Mesendoderm (in vitro differentiated cells): ENCODE measurements at regions not wholly inside any gene's neighbourhood (a gene's known extent, or its start where the extent isn't known, plus 50 kb on each side); places are given as distances from the start of the nearest gene placed in this dataset.
"Not testable (repeated sequence)": the region's sequence is repeated elsewhere in the genome, so short reads cannot be mapped to it uniquely, and the experiment has no call there.

ENCODE experiments used
- DNase-seq: peaks from one replicate; pipeline ENCODE4 v3.0.0; 2013
- H2AK5ac ChIP-seq: 2 replicates; pipeline ENCODE4 v1.6.1; 2013; ENCODE audit warnings: low read length, inconsistent platforms
- H2BK120ac ChIP-seq: 2 replicates; pipeline ENCODE4 v1.6.1; 2013; ENCODE audit warnings: low read depth, mild to moderate bottlenecking, low read length, moderate library complexity, mixed read lengths
- H2BK15ac ChIP-seq: replicated peaks from 2 replicates; pipeline ENCODE4 v1.6.1; 2013; ENCODE audit warnings: low read depth, mild to moderate bottlenecking, moderate library complexity
- H2BK5ac ChIP-seq: 2 replicates; pipeline ENCODE4 v1.6.1; 2013; ENCODE audit warnings: low read length, inconsistent platforms
- H3K18ac ChIP-seq: 2 replicates; pipeline ENCODE4 v1.6.1; 2013; ENCODE audit warnings: mild to moderate bottlenecking, low read length, mixed read lengths
- H3K23ac ChIP-seq: one replicate; pipeline ENCODE4 v1.6.1; 2013; ENCODE audit warnings: low read length
- H3K27ac ChIP-seq: 2 replicates; pipeline ENCODE4 v1.5.1; 2013; ENCODE audit warnings: low read depth, mild to moderate bottlenecking, inconsistent platforms, low read length, moderate library complexity
- H3K27me3 ChIP-seq: 2 replicates; pipeline ENCODE4 v1.6.1; 2013; ENCODE audit warnings: low read length, control low read depth, mild to moderate bottlenecking, inconsistent platforms; ENCODE audit not compliant: insufficient read depth, poor library complexity
- H3K36me3 ChIP-seq: 2 replicates; pipeline ENCODE4 v1.6.1; 2013; ENCODE audit warnings: low read length, inconsistent platforms; ENCODE audit not compliant: control insufficient read depth, insufficient read depth
- H3K4ac ChIP-seq: one replicate; pipeline ENCODE4 v1.6.1; 2013; ENCODE audit warnings: low read depth, mild to moderate bottlenecking, low read length, moderate library complexity
- H3K4me1 ChIP-seq: 2 replicates; pipeline ENCODE4 v1.6.1; 2013; ENCODE audit warnings: low read depth, low read length, inconsistent platforms; ENCODE audit not compliant: control insufficient read depth
- H3K4me2 ChIP-seq: 2 replicates; pipeline ENCODE4 v1.6.1; 2013; ENCODE audit warnings: low read length
- H3K4me3 ChIP-seq: 2 replicates; pipeline ENCODE4 v1.5.1; 2013; ENCODE audit warnings: mild to moderate bottlenecking, low read length
- H3K56ac ChIP-seq: one replicate; pipeline ENCODE4 v1.6.1; 2013; ENCODE audit warnings: low read length
- H3K79me1 ChIP-seq: 2 replicates; pipeline ENCODE4 v1.6.1; 2013; ENCODE audit warnings: low read length, inconsistent platforms
- H3K79me2 ChIP-seq: 2 replicates; pipeline ENCODE4 v1.6.1; 2013; ENCODE audit warnings: mild to moderate bottlenecking, low read length; ENCODE audit not compliant: control insufficient read depth, insufficient read depth
- H3K9ac ChIP-seq: 2 replicates; pipeline ENCODE4 v1.6.1; 2013; ENCODE audit warnings: low read length, inconsistent platforms
- H4K5ac ChIP-seq: one replicate; pipeline ENCODE4 v1.6.1; 2013; ENCODE audit warnings: low read length
- H4K8ac ChIP-seq: one replicate; pipeline ENCODE4 v1.6.1; 2013; ENCODE audit warnings: low read depth, mild to moderate bottlenecking, control low read depth, low read length, moderate library complexity
- WGBS: extraction: QIAGEN DNeasy Blood & Tissue Kit; methylation state at CpG from one replicate; pipeline ENCODE4 v1.1.7; 2013; ENCODE audit warnings: low lambda C conversion rate, missing lambda C conversion rate; ENCODE audit not compliant: insufficient coverage; ENCODE audit errors: extremely low coverage; 5-methylcytosine and 5-hydroxymethylcytosine counted together

GRCh38 chr14:83709116-83709515, 1820.8 kb upstream of the FLRT2 start:
- Histone ChIP-seq H2AK5ac (no peak overlapping the region), H3K79me2 (no peaks in the 10 kb centered on the region), H4K8ac (no peak overlapping the region), H3K56ac (no peak overlapping the region), H3K27me3 (no peaks in the 10 kb centered on the region), H3K79me1 (no peaks in the 10 kb centered on the region), H3K4me3 (no peak overlapping the region), H3K23ac (no peak overlapping the region), H2BK5ac (no peak overlapping the region), H3K4me2 (no peak overlapping the region), H3K18ac (no peak overlapping the region), H3K4ac (no peak overlapping the region), H2BK120ac (no peak overlapping the region), H3K4me1 (no peaks in the 10 kb centered on the region), H3K36me3 (no peaks in the 10 kb centered on the region), H2BK15ac (no peak overlapping the region), H4K5ac (no peak overlapping the region), H3K27ac (no peak overlapping the region), H3K9ac (no peak overlapping the region)
- no peak for DNase-seq

DNA sequence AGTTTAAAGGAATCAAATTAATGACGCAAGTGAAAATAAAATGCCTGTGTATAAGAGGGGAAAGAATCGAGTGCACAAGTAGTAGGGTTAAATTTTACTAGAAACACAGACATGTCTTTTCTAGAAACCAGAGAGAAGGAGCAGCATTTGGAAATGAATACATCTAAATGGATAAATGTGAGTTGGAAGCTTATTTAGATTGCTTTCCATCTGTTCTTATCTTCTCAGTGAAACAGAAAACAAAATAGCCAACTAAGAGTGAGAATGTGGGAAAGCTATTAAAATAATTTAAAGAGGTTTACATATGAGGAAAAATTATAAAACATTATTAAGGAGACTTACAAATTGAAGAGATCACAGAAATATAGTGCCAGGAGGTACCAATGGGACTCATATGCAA, 1818.9 kb upstream of the FLRT2 start:
- H4K5ac ChIP-seq, result no peak overlapping the region
- H3K27me3 ChIP-seq, result no peaks in the 10 kb centered on the region
- no peak overlapping the region for H3K23ac ChIP-seq
- no peaks in the 10 kb centered on the region for H3K79me1 ChIP-seq
- H3K56ac ChIP-seq, result no peak overlapping the region
- H3K4me1 ChIP-seq, result no peaks in the 10 kb centered on the region
- no peak overlapping the region for H3K9ac ChIP-seq
- H3K27ac ChIP-seq, result no peak overlapping the region
- H3K4me2 ChIP-seq, result no peak overlapping the region
- no peak overlapping the region for H2BK120ac ChIP-seq
- no peak for DNase-seq
- H3K4ac ChIP-seq, result no peak overlapping the region
- H2BK5ac ChIP-seq, result no peak overlapping the region
- no peak overlapping the region for H2AK5ac ChIP-seq
- WGBS, result 100% methylated on average over 1 of the region's 2 CpGs
- no peak overlapping the region for H2BK15ac ChIP-seq
- no peak overlapping the region for H4K8ac ChIP-seq
- no peak overlapping the region for H3K18ac ChIP-seq
- H3K36me3 ChIP-seq, result no peaks in the 10 kb centered on the region
- no peaks in the 10 kb centered on the region for H3K79me2 ChIP-seq
- no peak overlapping the region for H3K4me3 ChIP-seq

GRCh38 chr14:83712418-83713129, 1817.4 kb upstream of the FLRT2 start:
- H3K9ac ChIP-seq, result no peak overlapping the region
- no peak overlapping the region for H3K27ac ChIP-seq
- no peak overlapping the region for H3K23ac ChIP-seq
- no peak for DNase-seq
- H3K4me1 ChIP-seq, result no peaks in the 10 kb centered on the region
- H3K79me2 ChIP-seq, result no peaks in the 10 kb centered on the region
- no peak overlapping the region for H3K56ac ChIP-seq
- no peaks in the 10 kb centered on the region for H3K36me3 ChIP-seq
- H3K18ac ChIP-seq, result no peak overlapping the region
- H2BK5ac ChIP-seq, result no peak overlapping the region
- H2AK5ac ChIP-seq, result no peak overlapping the region
- H3K4me2 ChIP-seq, result no peak overlapping the region
- no peak overlapping the region for H2BK120ac ChIP-seq
- no peak overlapping the region for H4K8ac ChIP-seq
- no peak overlapping the region for H3K4me3 ChIP-seq
- no peaks in the 10 kb centered on the region for H3K79me1 ChIP-seq
- no peaks in the 10 kb centered on the region for H3K27me3 ChIP-seq
- no CpG with 5 or more reads among the region's 2 CpGs for WGBS
- H3K4ac ChIP-seq, result no peak overlapping the region
- no peak overlapping the region for H2BK15ac ChIP-seq
- H4K5ac ChIP-seq, result no peak overlapping the region

DNA sequence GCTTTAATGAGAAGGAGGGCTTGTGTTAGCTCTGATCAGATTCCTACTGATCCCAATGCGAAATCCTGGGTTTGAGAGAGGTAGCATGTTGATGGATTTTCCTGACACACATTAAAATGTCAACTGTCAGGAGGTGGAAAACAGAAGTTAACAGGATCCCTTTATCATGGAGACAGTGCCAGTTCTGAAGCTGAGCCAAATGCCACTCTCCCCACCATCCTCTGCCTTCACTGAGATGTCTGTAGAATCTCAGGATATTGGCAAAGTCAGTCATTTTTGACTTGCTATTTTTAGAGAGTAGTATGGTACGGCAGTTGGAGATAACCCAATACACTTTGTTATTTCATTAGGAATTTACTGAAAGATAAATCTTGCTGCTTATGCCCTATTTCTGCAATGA, 1816.2 kb upstream of the FLRT2 start:
- Histone ChIP-seq H4K5ac (no peak overlapping the region), H3K9ac (no peak overlapping the region), H3K36me3 (no peaks in the 10 kb centered on the region), H2BK120ac (no peak overlapping the region), H3K4ac (no peak overlapping the region), H3K4me3 (no peak overlapping the region), H2BK15ac (no peak overlapping the region), H4K8ac (no peak overlapping the region), H3K18ac (no peak overlapping the region), H2AK5ac (no peak overlapping the region), H3K27ac (no peak overlapping the region), H3K56ac (no peak overlapping the region), H3K79me2 (no peaks in the 10 kb centered on the region), H3K4me1 (no peaks in the 10 kb centered on the region), H3K23ac (no peak overlapping the region), H3K4me2 (no peak overlapping the region), H2BK5ac (no peak overlapping the region), H3K79me1 (no peaks in the 10 kb centered on the region), H3K27me3 (no peaks in the 10 kb centered on the region)
- DNase-seq, result no peak
- no CpG with 5 or more reads among the region's 2 CpGs for WGBS

- no peak overlapping the region for H2BK120ac ChIP-seq
- H3K27ac ChIP-seq, result no peak overlapping the region
- H2BK5ac ChIP-seq, result no peak overlapping the region
- H3K4me3 ChIP-seq, result no peak overlapping the region
- H3K4me1 ChIP-seq, result no peaks in the 10 kb centered on the region
- no peak overlapping the region for H3K23ac ChIP-seq
- no peaks in the 10 kb centered on the region for H3K79me1 ChIP-seq
- H3K9ac ChIP-seq, result no peak overlapping the region
- no peak overlapping the region for H2AK5ac ChIP-seq
- no peak overlapping the region for H3K4ac ChIP-seq
- H3K36me3 ChIP-seq, result no peaks in the 10 kb centered on the region
- no peak overlapping the region for H3K18ac ChIP-seq
- H3K27me3 ChIP-seq, result no peaks in the 10 kb centered on the region
- no peaks in the 10 kb centered on the region for H3K79me2 ChIP-seq
- H3K56ac ChIP-seq, result no peak overlapping the region
- H3K4me2 ChIP-seq, result no peak overlapping the region
- H2BK15ac ChIP-seq, result no peak overlapping the region
- H4K5ac ChIP-seq, result no peak overlapping the region
- H4K8ac ChIP-seq, result no peak overlapping the region
- DNase-seq, result no peak
Observed at GRCh38 chr14:83714151-83714550, 1815.8 kb upstream of the FLRT2 start.

DNA sequence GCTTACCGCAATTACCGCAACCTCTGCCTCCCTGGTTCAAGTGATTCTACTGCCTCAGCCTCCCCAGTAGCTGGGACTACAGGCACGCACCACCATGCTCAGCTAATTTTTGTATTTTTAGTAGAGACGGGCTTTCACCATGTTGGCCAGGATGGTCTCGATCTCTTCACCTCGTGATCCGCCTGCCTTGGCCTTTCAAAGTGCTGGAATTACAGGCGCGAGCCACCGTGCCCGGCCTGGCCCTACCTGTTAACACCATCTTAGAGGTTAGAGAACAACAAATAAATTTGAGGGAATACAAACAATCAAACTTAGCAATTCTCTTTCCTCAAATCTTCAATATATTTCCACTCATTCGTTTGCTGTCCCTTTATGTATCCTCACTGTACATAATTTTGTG, 1810.5 kb upstream of the FLRT2 start:
- not testable (repeated sequence) for H3K79me1 ChIP-seq, H3K27ac ChIP-seq, H3K18ac ChIP-seq, H2BK15ac ChIP-seq, H3K4me2 ChIP-seq, H2BK120ac ChIP-seq, H2AK5ac ChIP-seq, H3K4me1 ChIP-seq, H3K4me3 ChIP-seq, H3K4ac ChIP-seq, DNase-seq, H3K9ac ChIP-seq, H4K5ac ChIP-seq, H2BK5ac ChIP-seq, H3K23ac ChIP-seq, H3K27me3 ChIP-seq, H3K79me2 ChIP-seq, H3K36me3 ChIP-seq, H4K8ac ChIP-seq, H3K56ac ChIP-seq
- no CpG with 5 or more reads among the region's 12 CpGs for WGBS
